Neuronal stem cell (in vitro differentiated cells): ENCODE measurements at regions not wholly inside any gene's neighbourhood (a gene's known extent, or its start where the extent isn't known, plus 50 kb on each side); places are given as distances from the start of the nearest gene placed in this dataset.

ENCODE experiments used
- DNase-seq: peaks from one replicate; pipeline ENCODE4 v3.0.0-alpha.2; 2013; ENCODE audit warnings: low spot score
- H2AFZ ChIP-seq: one replicate; pipeline ENCODE4 v1.6.1; 2013; ENCODE audit warnings: mild to moderate bottlenecking, low read length, inconsistent platforms
- H2AK5ac ChIP-seq: 2 replicates; pipeline ENCODE4 v1.6.1; 2013; ENCODE audit warnings: low read depth, mild to moderate bottlenecking, inconsistent platforms, low read length, moderate library complexity, mixed read lengths
- H2BK120ac ChIP-seq: 2 replicates; pipeline ENCODE4 v1.6.1; 2013; ENCODE audit warnings: low read depth, mild to moderate bottlenecking, inconsistent platforms, low read length, moderate library complexity, mixed read lengths
- H2BK12ac ChIP-seq: one replicate; pipeline ENCODE4 v1.6.1; 2013; ENCODE audit warnings: low read length, inconsistent platforms
- H2BK15ac ChIP-seq: 2 replicates; pipeline ENCODE4 v1.6.1; 2013; ENCODE audit warnings: mild to moderate bottlenecking, low read length, inconsistent platforms, mixed read lengths
- H2BK5ac ChIP-seq: one replicate; pipeline ENCODE4 v1.6.1; 2013; ENCODE audit warnings: inconsistent platforms, mild to moderate bottlenecking, low read length, moderate library complexity
- H3K14ac ChIP-seq: one replicate; pipeline ENCODE4 v1.6.1; 2013; ENCODE audit warnings: low read length, inconsistent platforms
- H3K18ac ChIP-seq: 2 replicates; pipeline ENCODE4 v1.6.1; 2013; ENCODE audit warnings: low read length, inconsistent platforms
- H3K23ac ChIP-seq: 2 replicates; pipeline ENCODE4 v1.6.1; 2013; ENCODE audit warnings: low read depth, mild to moderate bottlenecking, mixed read lengths, low read length, inconsistent platforms; ENCODE audit not compliant: poor library complexity
- H3K27ac ChIP-seq: replicated peaks from 3 replicates; pipeline ENCODE4 v1.5.1; 2013; ENCODE audit warnings: low read length, inconsistent platforms
- H3K27me3 ChIP-seq, 3 experiments: 2 replicates each; pipeline ENCODE4 v1.6.1; 2013; ENCODE audit warnings: low read length in 3 of 3, mild to moderate bottlenecking in 2 of 3, inconsistent platforms in 1 of 3, low read depth in 1 of 3, mixed read lengths in 1 of 3, moderate library complexity in 1 of 3; ENCODE audit not compliant: control insufficient read depth in 3 of 3, insufficient read depth in 3 of 3
- H3K36me3 ChIP-seq, 2 donors: replicated peaks in 1 of 2; 2 replicates each; pipeline ENCODE4 v1.6.1; 2013; ENCODE audit warnings: low read length in 2 of 2; ENCODE audit not compliant: control insufficient read depth in 2 of 2, insufficient read depth in 2 of 2
- H3K4ac ChIP-seq: 2 replicates; pipeline ENCODE4 v1.6.1; 2013; ENCODE audit warnings: inconsistent platforms, mild to moderate bottlenecking, low read length, moderate library complexity
- H3K4me1 ChIP-seq, 2 donors: 1 replicate in 1 of 2; 2 replicates in 1 of 2; pipeline ENCODE4 v1.6.1; 2013; ENCODE audit warnings: low read length in 2 of 2, low read depth in 1 of 2; ENCODE audit not compliant: control insufficient read depth in 2 of 2, insufficient read depth in 1 of 2
- H3K4me2 ChIP-seq: one replicate; pipeline ENCODE4 v1.6.1; 2013; ENCODE audit warnings: mild to moderate bottlenecking, low read length, inconsistent platforms; ENCODE audit not compliant: insufficient read depth, poor library complexity, severe bottlenecking
- H3K4me3 ChIP-seq, 2 donors: 2 replicates each; pipeline ENCODE4 v1.5.1; 2013; ENCODE audit warnings: low read length in 2 of 2, mild to moderate bottlenecking in 2 of 2, inconsistent platforms in 1 of 2, moderate library complexity in 1 of 2
- H3K79me1 ChIP-seq: one replicate; pipeline ENCODE4 v1.6.1; 2013; ENCODE audit warnings: low read depth, mild to moderate bottlenecking, inconsistent platforms, low read length, moderate library complexity
- H3K9ac ChIP-seq: one replicate; pipeline ENCODE4 v1.6.1; 2013; ENCODE audit warnings: mild to moderate bottlenecking, low read depth, low read length, inconsistent platforms; ENCODE audit not compliant: poor library complexity
- H3K9me3 ChIP-seq, 2 donors: replicated peaks in 1 of 2; 2 replicates each; pipeline versions ENCODE3 to v1.6.1; 2013; ENCODE audit warnings: low read length in 2 of 2, mild to moderate bottlenecking in 2 of 2, inconsistent platforms in 1 of 2, low read depth in 1 of 2, mixed read lengths in 1 of 2, moderate library complexity in 1 of 2; ENCODE audit not compliant: control insufficient read depth in 2 of 2, insufficient read depth in 1 of 2
- H4K8ac ChIP-seq: one replicate; pipeline ENCODE4 v1.6.1; 2013; ENCODE audit warnings: low read depth, mild to moderate bottlenecking, inconsistent platforms, low read length, moderate library complexity
- H4K91ac ChIP-seq: one replicate; pipeline ENCODE4 v1.6.1; 2013; ENCODE audit warnings: low read length, low read depth, mild to moderate bottlenecking, inconsistent platforms; ENCODE audit not compliant: poor library complexity
- WGBS, 2 donors: extraction: QIAGEN DNeasy Blood & Tissue Kit; methylation state at CpG; one replicate each; pipeline ENCODE4 v1.1.7; 2013; ENCODE audit warnings: missing lambda C conversion rate in 2 of 2, mixed read lengths in 1 of 2; ENCODE audit not compliant: insufficient read length in 2 of 2, insufficient replicate concordance in 1 of 2; ENCODE audit errors: extremely low coverage in 2 of 2; 5-methylcytosine and 5-hydroxymethylcytosine counted together

GRCh38 chr10:91111060-91111459 lies 109.4 kb upstream of the PCGF5 start:
- H3K4ac ChIP-seq, result no peak overlapping the region
- DNase-seq, result no peak
- no peak overlapping the region for H4K91ac ChIP-seq
- H3K14ac ChIP-seq, result no peak overlapping the region
- H3K18ac ChIP-seq, result no peak overlapping the region
- no peak overlapping the region for H2AFZ ChIP-seq
- WGBS, 2 donors, result no CpG with 5 or more reads among the region's 3 CpGs
- H2AK5ac ChIP-seq, result no peak overlapping the region
- H2BK12ac ChIP-seq, result no peak overlapping the region
- H3K27ac ChIP-seq, result no peak overlapping the region
- H3K79me1 ChIP-seq, result no peaks in the 10 kb centered on the region
- H3K27me3 ChIP-seq, result no peaks in the 10 kb centered on the region
- no peak overlapping the region for H2BK120ac ChIP-seq
- H2BK5ac ChIP-seq, result no peak overlapping the region
- H4K8ac ChIP-seq, result no peak overlapping the region
- H3K4me3 ChIP-seq, result no peak overlapping the region
- peaks cover 2 to 6% of the 10 kb centered on the region in 2 donors for H3K9me3 ChIP-seq
- no peaks in the 10 kb centered on the region for H3K36me3 ChIP-seq
- no peak overlapping the region for H3K4me2 ChIP-seq
- H3K4me1 ChIP-seq, result no peaks in the 10 kb centered on the region
- H3K23ac ChIP-seq, result no peak overlapping the region
- H3K9ac ChIP-seq, result no peak overlapping the region
- no peak overlapping the region for H2BK15ac ChIP-seq

- no peaks in the 10 kb centered on the region for H3K27me3 ChIP-seq
These were observed 104.7 kb upstream of the PCGF5 start for GRCh38 chr10:91115618-91116390.

GRCh38 chr10:91117505-91117904 lies 103.0 kb upstream of the PCGF5 start:
- no peaks in the 10 kb centered on the region for H3K36me3 ChIP-seq
- no peak overlapping the region for H3K14ac ChIP-seq
- no peak overlapping the region for H3K4ac ChIP-seq
- no peak overlapping the region for H4K91ac ChIP-seq
- H2AK5ac ChIP-seq, result no peak overlapping the region
- H3K79me1 ChIP-seq, result no peaks in the 10 kb centered on the region
- H3K4me1 ChIP-seq, result peaks cover under 1 to 12% of the 10 kb centered on the region in 2 donors
- H3K4me3 ChIP-seq, result no peak overlapping the region
- no peak overlapping the region for H3K18ac ChIP-seq
- no peak overlapping the region for H3K27ac ChIP-seq
- H3K23ac ChIP-seq, result no peak overlapping the region
- no peak overlapping the region for H2BK12ac ChIP-seq
- no peak overlapping the region for H2BK120ac ChIP-seq
- H3K9ac ChIP-seq, result no peak overlapping the region
- no peaks in the 10 kb centered on the region for H3K9me3 ChIP-seq
- no peak overlapping the region for H2BK15ac ChIP-seq
- H4K8ac ChIP-seq, result no peak overlapping the region
- H3K4me2 ChIP-seq, result no peak overlapping the region
- no CpG with 5 or more reads among the region's 2 CpGs for WGBS, 2 donors
- no peak overlapping the region for H2BK5ac ChIP-seq
- DNase-seq, result no peak
- no peaks in the 10 kb centered on the region for H3K27me3 ChIP-seq
- no peak overlapping the region for H2AFZ ChIP-seq

More at GRCh38 chr10:91115618-91116390, 104.7 kb upstream of the PCGF5 start:
- Histone ChIP-seq H3K27ac (no peak overlapping the region), H2BK120ac (no peak overlapping the region), H4K91ac (no peak overlapping the region), H3K4me3 (no peak overlapping the region), H2BK5ac (no peak overlapping the region), H2BK12ac (no peak overlapping the region), H2AFZ (peak overlapping the region; percentile 21), H2BK15ac (no peak overlapping the region), H3K9me3 (peaks cover 0 to 2% of the 10 kb centered on the region in 2 donors), H3K4me2 (no peak overlapping the region), H3K18ac (no peak overlapping the region), H3K36me3 (no peaks in the 10 kb centered on the region), H3K9ac (no peak overlapping the region), H3K23ac (no peak overlapping the region), H2AK5ac (no peak overlapping the region), H3K79me1 (no peaks in the 10 kb centered on the region), H4K8ac (no peak overlapping the region), H3K14ac (no peak overlapping the region), H3K4me1 (peaks cover 0 to 12% of the 10 kb centered on the region in 2 donors), H3K4ac (no peak overlapping the region)
- DNase-seq, result no peak
- WGBS, 2 donors, result no CpG with 5 or more reads among the region's 9 CpGs

GRCh38 chr10:91120348-91120747 lies 100.1 kb upstream of the PCGF5 start:
- Histone ChIP-seq H3K36me3 (no peaks in the 10 kb centered on the region), H4K8ac (no peak overlapping the region), H2BK120ac (no peak overlapping the region), H3K4me1 (peaks cover 2 to 20% of the 10 kb centered on the region in 2 donors), H2BK5ac (no peak overlapping the region), H3K9me3 (no peaks in the 10 kb centered on the region), H3K4ac (no peak overlapping the region), H2AK5ac (no peak overlapping the region), H3K14ac (no peak overlapping the region), H3K4me2 (no peak overlapping the region), H4K91ac (no peak overlapping the region), H3K23ac (no peak overlapping the region), H3K27ac (no peak overlapping the region), H2AFZ (peak overlapping the region; percentile 59), H3K4me3 (no peak overlapping the region), H3K79me1 (no peaks in the 10 kb centered on the region), H3K27me3 (no peaks in the 10 kb centered on the region), H3K9ac (no peak overlapping the region), H2BK12ac (no peak overlapping the region), H2BK15ac (no peak overlapping the region), H3K18ac (no peak overlapping the region)
- no CpG with 5 or more reads among the region's 2 CpGs for WGBS, 2 donors
- DNase-seq, result no peak
